ENCODE measurements at regions not wholly inside any gene's neighbourhood (a gene's known extent, or its start where the extent isn't known, plus 50 kb on each side); places are given as distances from the start of the nearest gene placed in this dataset.

GRCh38 chr6:48798296-48798695 lies 664.8 kb downstream of the MMUT start:
- H2AFZ ChIP-seq (ENCODE audit: low read depth, low read length), result no peak overlapping the region
- H4K8ac ChIP-seq (ENCODE audit: low read length), result no peak overlapping the region
- no peak overlapping the region for H4K91ac ChIP-seq (ENCODE audit: low read length)
- no peak overlapping the region for H3K4me3 ChIP-seq (ENCODE audit: insufficient read depth in 1 of 2, low read depth in 1 of 2, low read length in 2 of 2)
- no peak overlapping the region for H3K18ac ChIP-seq (ENCODE audit: low read depth in 1 of 2, low read length in 2 of 2)
- no peaks in the 10 kb centered on the region for H3K36me3 ChIP-seq (ENCODE audit: control insufficient read depth in 1 of 2, insufficient read depth in 2 of 2, low read depth in 1 of 2, low read length in 2 of 2)
- H3K27me3 ChIP-seq (ENCODE audit: control insufficient read depth in 1 of 2, insufficient read depth in 1 of 2, low read length in 2 of 2), result no peaks in the 10 kb centered on the region
- no peaks in the 10 kb centered on the region for H3K4me1 ChIP-seq (ENCODE audit: control insufficient read depth, insufficient read depth, low read depth, low read length)
- no peak overlapping the region for H2BK12ac ChIP-seq (ENCODE audit: low read length in 2 of 2)
- no peak for DNase-seq
- no peaks in the 10 kb centered on the region for H3K79me1 ChIP-seq (replicated peaks; ENCODE audit: low read length, poor library complexity, severe bottlenecking)
- H2BK120ac ChIP-seq (ENCODE audit: low read depth, low read length), result no peak overlapping the region
- H2AK5ac ChIP-seq (ENCODE audit: low read length, severe bottlenecking), result no peak overlapping the region
- no peak overlapping the region for H2BK15ac ChIP-seq (ENCODE audit: low read depth, poor library complexity, severe bottlenecking)
- no peak overlapping the region for H3K23ac ChIP-seq (ENCODE audit: low read length in 2 of 2)
- WGBS, result no CpG with 5 or more reads among the region's 3 CpGs
- no peaks in the 10 kb centered on the region for H3K9me3 ChIP-seq (ENCODE audit: control insufficient read depth, low read length)
- no peak overlapping the region for H3K4me2 ChIP-seq (ENCODE audit: low read length, poor library complexity, severe bottlenecking)
- H3K4ac ChIP-seq (ENCODE audit: low read depth in 1 of 2, low read length in 2 of 2), result no peak overlapping the region
- H3K27ac ChIP-seq (ENCODE audit: low read length, poor library complexity, severe bottlenecking), result no peak overlapping the region
- no peak overlapping the region for H2BK5ac ChIP-seq (ENCODE audit: low read depth, low read length, poor library complexity, severe bottlenecking)
- no peak overlapping the region for H3K14ac ChIP-seq (ENCODE audit: low read length in 2 of 2)
- H3K9ac ChIP-seq (ENCODE audit: low read length), result no peak overlapping the region

DNA sequence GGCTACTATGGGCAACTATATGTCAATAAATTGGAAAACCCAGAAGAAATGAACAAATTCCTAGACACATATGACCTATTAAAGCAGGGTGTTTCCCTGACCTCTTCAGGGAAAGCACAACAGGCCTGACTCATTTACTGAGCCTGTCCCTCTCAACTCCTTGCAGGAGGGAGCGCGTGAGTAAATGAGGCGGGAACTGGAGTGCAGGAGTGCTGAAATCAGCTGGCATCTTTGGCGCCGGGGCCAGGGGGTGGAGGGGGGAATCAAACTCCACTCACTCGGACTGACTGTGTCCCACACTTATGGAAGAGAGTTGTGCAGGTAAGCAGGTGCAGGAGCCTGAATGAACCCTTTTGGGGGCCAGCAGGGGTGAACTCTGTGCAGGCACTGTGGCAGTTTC lies 671.2 kb upstream of the PTCHD4 start:
- H3K23ac ChIP-seq (ENCODE audit: low read length in 2 of 2), result no peak overlapping the region
- H2BK5ac ChIP-seq (ENCODE audit: low read depth, low read length, poor library complexity, severe bottlenecking), result no peak overlapping the region
- no peak overlapping the region for H4K91ac ChIP-seq (ENCODE audit: low read length)
- H3K4me1 ChIP-seq (ENCODE audit: control insufficient read depth, insufficient read depth, low read depth, low read length), result no peaks in the 10 kb centered on the region
- DNase-seq, result no peak
- no peak overlapping the region for H3K9ac ChIP-seq (ENCODE audit: low read length)
- H3K18ac ChIP-seq (ENCODE audit: low read depth in 1 of 2, low read length in 2 of 2), result no peak overlapping the region
- peak overlapping the region; percentile 16 for H3K4me2 ChIP-seq (ENCODE audit: low read length, poor library complexity, severe bottlenecking)
- no peak overlapping the region for H3K4ac ChIP-seq (ENCODE audit: low read depth in 1 of 2, low read length in 2 of 2)
- H3K36me3 ChIP-seq (ENCODE audit: control insufficient read depth in 1 of 2, insufficient read depth in 2 of 2, low read depth in 1 of 2, low read length in 2 of 2), result no peaks in the 10 kb centered on the region
- no peak overlapping the region for H2BK15ac ChIP-seq (ENCODE audit: low read depth, poor library complexity, severe bottlenecking)
- no peak overlapping the region for H3K4me3 ChIP-seq (ENCODE audit: insufficient read depth in 1 of 2, low read depth in 1 of 2, low read length in 2 of 2)
- H2BK12ac ChIP-seq (ENCODE audit: low read length in 2 of 2), result no peak overlapping the region
- H3K9me3 ChIP-seq (ENCODE audit: control insufficient read depth, low read length), result peaks cover 4% of the 10 kb centered on the region
- H3K14ac ChIP-seq (ENCODE audit: low read length in 2 of 2), result no peak overlapping the region
- no peak overlapping the region for H2BK120ac ChIP-seq (ENCODE audit: low read depth, low read length)
- 61% methylated on average over 6 of the region's 6 CpGs for WGBS
- H3K27ac ChIP-seq (ENCODE audit: low read length, poor library complexity, severe bottlenecking), result no peak overlapping the region
- no peaks in the 10 kb centered on the region for H3K27me3 ChIP-seq (ENCODE audit: control insufficient read depth in 1 of 2, insufficient read depth in 1 of 2, low read length in 2 of 2)
- H3K79me1 ChIP-seq (replicated peaks; ENCODE audit: low read length, poor library complexity, severe bottlenecking), result no peaks in the 10 kb centered on the region
- H2AFZ ChIP-seq (ENCODE audit: low read depth, low read length), result no peak overlapping the region
- no peak overlapping the region for H2AK5ac ChIP-seq (ENCODE audit: low read length, severe bottlenecking)
- no peak overlapping the region for H4K8ac ChIP-seq (ENCODE audit: low read length)

DNA sequence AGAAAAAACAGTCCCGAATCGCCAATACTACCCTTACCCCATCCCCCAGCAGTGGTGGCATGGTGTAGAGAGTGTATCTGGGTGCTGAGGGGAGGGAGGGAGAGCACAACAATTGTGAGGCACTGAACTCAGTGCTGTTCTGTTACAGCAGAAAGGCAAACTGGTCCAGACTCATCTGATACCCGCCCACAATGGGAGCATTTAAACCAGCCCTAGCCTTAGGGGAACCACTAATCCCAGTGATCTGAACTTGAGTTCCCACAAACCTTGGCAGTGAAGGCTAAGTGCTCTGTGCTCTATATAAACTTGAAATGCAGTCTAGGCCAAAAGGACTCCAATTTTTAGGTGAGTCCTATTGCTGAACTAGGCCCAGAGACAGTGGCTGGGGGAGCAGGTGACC lies 666.4 kb upstream of the PTCHD4 start:
- no peak overlapping the region for H2BK5ac ChIP-seq (ENCODE audit: low read depth, low read length, poor library complexity, severe bottlenecking)
- H3K18ac ChIP-seq (ENCODE audit: low read depth in 1 of 2, low read length in 2 of 2), result no peak overlapping the region
- no peak for DNase-seq
- H3K9ac ChIP-seq (ENCODE audit: low read length), result no peak overlapping the region
- H3K79me1 ChIP-seq (replicated peaks; ENCODE audit: low read length, poor library complexity, severe bottlenecking), result no peaks in the 10 kb centered on the region
- no peaks in the 10 kb centered on the region for H3K36me3 ChIP-seq (ENCODE audit: control insufficient read depth in 1 of 2, insufficient read depth in 2 of 2, low read depth in 1 of 2, low read length in 2 of 2)
- H3K4me3 ChIP-seq (ENCODE audit: insufficient read depth in 1 of 2, low read depth in 1 of 2, low read length in 2 of 2), result no peak overlapping the region
- no peak overlapping the region for H4K91ac ChIP-seq (ENCODE audit: low read length)
- H3K27ac ChIP-seq (ENCODE audit: low read length, poor library complexity, severe bottlenecking), result no peak overlapping the region
- H3K9me3 ChIP-seq (ENCODE audit: control insufficient read depth, low read length), result no peaks in the 10 kb centered on the region
- no peak overlapping the region for H2BK12ac ChIP-seq (ENCODE audit: low read length in 2 of 2)
- H4K8ac ChIP-seq (ENCODE audit: low read length), result no peak overlapping the region
- H2BK120ac ChIP-seq (ENCODE audit: low read depth, low read length), result no peak overlapping the region
- H3K14ac ChIP-seq (ENCODE audit: low read length in 2 of 2), result no peak overlapping the region
- H2AFZ ChIP-seq (ENCODE audit: low read depth, low read length), result no peak overlapping the region
- no peaks in the 10 kb centered on the region for H3K27me3 ChIP-seq (ENCODE audit: control insufficient read depth in 1 of 2, insufficient read depth in 1 of 2, low read length in 2 of 2)
- no peak overlapping the region for H2BK15ac ChIP-seq (ENCODE audit: low read depth, poor library complexity, severe bottlenecking)
- no peak overlapping the region for H3K23ac ChIP-seq (ENCODE audit: low read length in 2 of 2)
- 100% methylated on average over 1 of the region's 3 CpGs for WGBS
- no peak overlapping the region for H3K4me2 ChIP-seq (ENCODE audit: low read length, poor library complexity, severe bottlenecking)
- no peak overlapping the region for H3K4ac ChIP-seq (ENCODE audit: low read depth in 1 of 2, low read length in 2 of 2)
- H2AK5ac ChIP-seq (ENCODE audit: low read length, severe bottlenecking), result no peak overlapping the region
- no peaks in the 10 kb centered on the region for H3K4me1 ChIP-seq (ENCODE audit: control insufficient read depth, insufficient read depth, low read depth, low read length)

DNA sequence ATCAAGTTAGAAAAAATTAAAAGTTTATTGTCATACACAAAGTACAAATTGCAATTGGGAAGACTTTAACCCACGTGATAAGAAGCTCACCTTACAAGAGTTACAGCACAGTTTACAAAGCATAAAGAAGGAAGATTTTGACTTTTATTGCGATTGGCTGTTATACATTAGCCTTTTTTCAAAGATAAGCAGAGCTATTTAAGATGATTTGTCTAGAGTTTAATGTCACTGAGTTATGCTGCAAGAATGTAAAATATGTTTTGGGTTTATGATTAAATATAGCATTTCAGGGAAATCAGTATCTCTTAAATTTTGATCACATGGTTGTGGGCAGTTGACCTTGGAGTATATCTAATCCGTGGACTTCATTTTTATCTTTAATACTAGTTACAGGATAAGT lies 664.2 kb upstream of the PTCHD4 start:
- H3K4me2 ChIP-seq (ENCODE audit: low read length, poor library complexity, severe bottlenecking), result no peak overlapping the region
- H2BK15ac ChIP-seq (ENCODE audit: low read depth, poor library complexity, severe bottlenecking), result no peak overlapping the region
- no peak overlapping the region for H4K8ac ChIP-seq (ENCODE audit: low read length)
- H2BK12ac ChIP-seq (ENCODE audit: low read length in 2 of 2), result no peak overlapping the region
- no peak overlapping the region for H2AFZ ChIP-seq (ENCODE audit: low read depth, low read length)
- H3K4ac ChIP-seq (ENCODE audit: low read depth in 1 of 2, low read length in 2 of 2), result no peak overlapping the region
- H3K23ac ChIP-seq (ENCODE audit: low read length in 2 of 2), result no peak overlapping the region
- no peak overlapping the region for H3K9ac ChIP-seq (ENCODE audit: low read length)
- H3K27me3 ChIP-seq (ENCODE audit: control insufficient read depth in 1 of 2, insufficient read depth in 1 of 2, low read length in 2 of 2), result no peaks in the 10 kb centered on the region
- no peak overlapping the region for H2AK5ac ChIP-seq (ENCODE audit: low read length, severe bottlenecking)
- H3K14ac ChIP-seq (ENCODE audit: low read length in 2 of 2), result no peak overlapping the region
- no peaks in the 10 kb centered on the region for H3K79me1 ChIP-seq (replicated peaks; ENCODE audit: low read length, poor library complexity, severe bottlenecking)
- no peak overlapping the region for H3K27ac ChIP-seq (ENCODE audit: low read length, poor library complexity, severe bottlenecking)
- H3K9me3 ChIP-seq (ENCODE audit: control insufficient read depth, low read length), result no peaks in the 10 kb centered on the region
- no peak overlapping the region for H4K91ac ChIP-seq (ENCODE audit: low read length)
- no peak for DNase-seq
- no peaks in the 10 kb centered on the region for H3K36me3 ChIP-seq (ENCODE audit: control insufficient read depth in 1 of 2, insufficient read depth in 2 of 2, low read depth in 1 of 2, low read length in 2 of 2)
- no peak overlapping the region for H2BK5ac ChIP-seq (ENCODE audit: low read depth, low read length, poor library complexity, severe bottlenecking)
- WGBS, result 83% methylated on average over 1 of the region's 3 CpGs
- no peak overlapping the region for H2BK120ac ChIP-seq (ENCODE audit: low read depth, low read length)
- H3K4me1 ChIP-seq (ENCODE audit: control insufficient read depth, insufficient read depth, low read depth, low read length), result no peaks in the 10 kb centered on the region
- no peak overlapping the region for H3K4me3 ChIP-seq (ENCODE audit: insufficient read depth in 1 of 2, low read depth in 1 of 2, low read length in 2 of 2)
- H3K18ac ChIP-seq (ENCODE audit: low read depth in 1 of 2, low read length in 2 of 2), result no peak overlapping the region
